ENCODE measurements at regions not wholly inside any gene's neighbourhood (a gene's known extent, or its start where the extent isn't known, plus 50 kb on each side); places are given as distances from the start of the nearest gene placed in this dataset.

DNA sequence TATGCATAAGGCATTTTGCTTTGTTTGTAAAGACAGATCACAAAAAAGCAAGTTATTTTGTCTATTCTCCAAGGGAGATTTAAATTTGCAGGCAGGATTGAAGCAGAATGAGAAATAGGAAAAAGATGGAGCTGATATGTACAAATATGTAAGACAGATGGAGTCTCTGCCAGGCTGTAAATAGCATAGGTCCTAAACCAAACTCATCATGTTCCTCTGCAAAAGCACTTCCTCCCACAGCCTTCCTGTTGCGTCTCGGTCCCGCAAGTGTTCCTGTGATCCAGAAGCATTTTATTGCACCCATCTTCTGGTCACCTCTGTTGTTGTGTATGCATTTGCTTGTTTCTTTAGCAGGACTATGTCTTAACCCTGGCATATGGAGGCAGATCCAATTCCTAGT is 95.7 kb upstream of the CLDN10 start:
- no peak for DNase-seq

DNA sequence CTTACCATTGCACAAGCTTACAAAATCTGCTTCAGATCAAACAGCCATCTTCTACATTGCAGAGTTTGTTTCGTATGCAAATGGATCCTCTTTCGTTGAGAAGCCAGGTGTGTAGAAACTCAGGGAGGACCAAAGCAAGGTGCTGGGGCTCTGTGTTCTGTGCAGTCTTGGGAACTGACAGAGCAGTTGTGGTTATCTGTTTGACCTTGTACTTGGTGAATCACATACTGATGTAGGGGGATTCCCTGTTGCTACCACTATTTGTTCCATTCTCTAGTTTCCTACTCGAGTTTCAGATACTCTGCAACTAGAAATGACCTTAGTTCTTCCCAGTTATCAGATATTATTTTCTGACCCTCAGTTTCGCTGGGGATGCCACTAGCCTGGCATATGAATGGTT is 95.2 kb upstream of the CLDN10 start:
- DNase-seq: no peak

DNA sequence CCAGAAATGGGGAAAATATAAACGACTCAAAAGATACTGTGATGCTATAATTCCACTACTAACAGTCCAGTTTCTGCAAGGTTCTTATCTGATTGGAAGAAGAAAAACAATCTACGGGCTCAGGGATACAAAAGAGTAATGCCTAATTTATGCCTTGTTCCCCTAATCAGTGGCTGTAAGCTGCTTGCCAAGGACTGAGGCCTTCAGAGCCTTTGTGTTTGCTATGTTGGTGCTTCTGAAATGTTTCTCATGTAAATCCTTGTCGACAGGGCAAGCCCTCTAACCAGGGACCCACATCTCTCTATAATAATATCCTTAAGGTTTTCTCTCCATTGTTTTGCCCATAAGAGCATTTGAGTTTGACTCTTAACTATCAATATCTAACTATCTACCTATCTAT is 89.7 kb upstream of the CLDN10 start:
- no peak for DNase-seq

DNA sequence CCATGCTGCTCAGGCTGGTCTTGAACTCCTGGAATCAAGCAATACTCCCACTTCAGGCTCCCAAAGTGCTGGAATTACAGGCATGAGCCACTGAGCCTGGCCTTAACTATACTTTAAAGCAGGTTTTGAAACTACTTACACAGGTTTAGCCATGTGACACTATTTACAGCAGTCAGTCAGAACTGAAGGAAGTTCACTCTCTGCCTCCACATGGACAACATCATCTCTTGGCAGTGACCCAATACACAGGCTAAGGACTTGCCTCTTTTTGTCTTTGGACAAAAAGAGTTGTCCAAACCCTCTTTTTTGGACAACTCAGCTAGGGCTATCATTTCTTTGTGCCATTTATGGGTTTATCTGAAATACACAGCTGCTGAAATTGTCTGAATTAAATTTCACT is 89.0 kb upstream of the CLDN10 start:
- DNase-seq: peak; percentile 49

DNA sequence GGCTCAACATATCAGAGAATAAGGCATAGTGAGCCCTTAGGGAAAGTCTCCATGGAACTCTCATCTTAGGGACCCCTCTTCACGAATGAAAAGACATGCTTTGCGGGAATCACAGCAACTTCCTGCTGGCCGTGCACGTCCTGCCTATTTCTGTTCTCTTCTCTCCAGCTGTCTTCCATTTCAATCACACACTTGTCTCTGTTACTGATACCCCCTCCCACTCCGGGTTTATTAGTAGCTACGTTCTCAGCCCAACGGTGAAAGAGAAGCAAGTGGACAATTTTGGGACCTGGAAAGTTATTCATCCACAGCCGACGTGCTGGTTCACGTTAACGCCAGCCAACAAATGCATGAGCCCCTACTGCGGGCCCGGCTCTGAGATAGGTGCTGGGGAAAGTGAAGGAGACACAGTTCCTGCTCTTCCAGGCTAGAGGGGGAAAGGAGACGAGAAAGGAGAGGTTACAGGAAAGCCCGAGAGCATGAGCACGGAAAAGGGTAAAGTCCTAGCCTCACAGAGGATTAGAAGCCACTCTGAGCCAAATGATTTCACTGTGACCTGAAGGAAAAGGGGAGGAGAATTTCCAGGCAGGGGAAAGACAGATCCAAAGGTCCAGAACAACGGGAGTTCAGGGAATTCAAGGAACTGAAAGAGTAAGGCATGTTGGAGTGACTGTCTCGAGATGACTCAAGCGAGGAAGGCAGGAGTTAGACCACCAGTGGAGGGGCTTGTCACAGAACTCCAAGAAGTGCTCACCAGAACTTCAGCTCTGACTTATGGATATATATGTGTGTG is 81.8 kb upstream of the CLDN10 start:
- DNase-seq: no peak

DNA sequence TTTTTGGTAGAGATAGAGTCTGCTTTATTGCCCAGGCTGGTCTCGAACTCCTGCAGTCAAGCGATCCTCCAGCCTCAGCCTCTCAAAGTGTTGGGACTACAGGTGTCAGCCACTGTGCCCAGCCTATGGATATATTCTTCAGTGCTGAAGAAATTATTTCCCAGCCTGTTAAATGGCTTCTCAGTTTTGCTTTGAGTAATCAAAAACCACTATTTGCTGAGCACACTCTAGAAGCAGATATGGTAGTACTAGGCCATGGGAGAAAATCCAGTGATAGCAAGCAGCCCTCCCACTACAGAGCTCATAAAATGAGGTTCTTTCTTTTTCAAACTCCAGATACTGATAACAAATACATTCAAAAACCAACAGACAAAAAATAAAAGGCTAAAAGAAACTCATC is 80.6 kb upstream of the CLDN10 start:
- DNase-seq: no peak

DNA sequence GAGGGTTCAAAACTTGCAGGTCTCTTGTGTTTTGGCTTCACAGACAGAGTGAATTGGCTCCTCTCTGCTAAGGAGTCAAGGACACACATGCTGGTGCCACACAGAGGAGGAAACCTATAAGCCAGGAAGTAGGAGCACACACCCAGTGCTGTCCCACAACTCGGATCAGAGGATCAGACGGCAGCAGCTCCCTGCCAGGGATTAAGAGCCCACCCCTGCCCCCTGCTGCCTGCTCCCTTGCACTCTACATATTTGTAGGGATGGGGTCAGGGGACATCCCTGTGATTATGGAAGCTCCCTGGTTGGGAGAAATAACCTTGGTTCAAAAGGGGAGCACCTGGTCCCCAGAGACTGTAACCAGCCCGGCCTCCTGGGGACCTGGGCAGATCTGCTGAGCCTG is 77.5 kb upstream of the CLDN10 start:
- DNase-seq: no peak

DNA sequence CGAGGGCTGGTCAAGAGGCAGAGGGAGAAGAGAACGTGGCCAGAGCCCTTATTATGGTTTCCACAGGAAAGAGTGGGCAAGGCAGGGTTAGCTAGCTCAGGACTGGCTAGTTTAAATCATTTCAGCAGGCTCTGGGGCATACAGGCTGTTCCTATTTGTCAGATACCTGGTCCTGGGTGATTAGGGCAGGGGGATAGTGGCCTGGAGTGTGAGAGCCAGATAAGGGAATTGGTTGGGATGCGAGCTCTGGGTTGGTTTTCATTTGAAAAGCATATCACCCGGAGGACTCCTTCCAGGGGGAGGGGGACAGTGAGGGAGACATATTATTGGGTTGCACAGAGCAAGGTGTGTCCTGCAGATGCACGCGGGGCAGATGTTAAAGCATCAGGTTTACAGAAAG is 75.3 kb upstream of the CLDN10 start:
- DNase-seq: peak; percentile 77

DNA sequence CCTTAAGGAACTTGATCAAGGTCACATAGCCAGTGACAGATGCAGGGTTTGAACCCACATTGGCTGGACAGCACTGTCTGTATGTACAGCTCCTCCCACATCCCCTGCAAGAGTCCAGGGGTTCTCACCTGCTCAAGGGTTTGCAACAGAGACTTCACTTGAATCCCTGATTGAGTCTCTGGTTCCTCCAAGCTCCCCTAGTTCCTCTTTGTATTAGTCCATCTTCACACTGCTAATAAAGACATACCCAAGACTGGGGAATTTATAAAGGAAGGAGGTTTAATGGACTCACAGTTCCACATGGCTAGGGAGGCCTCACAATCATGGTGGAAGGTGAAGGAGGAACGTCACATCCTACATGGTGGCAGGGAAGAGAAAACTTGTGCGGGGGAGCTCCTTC is 72.8 kb upstream of the CLDN10 start:
- DNase-seq: peak; percentile 61

DNA sequence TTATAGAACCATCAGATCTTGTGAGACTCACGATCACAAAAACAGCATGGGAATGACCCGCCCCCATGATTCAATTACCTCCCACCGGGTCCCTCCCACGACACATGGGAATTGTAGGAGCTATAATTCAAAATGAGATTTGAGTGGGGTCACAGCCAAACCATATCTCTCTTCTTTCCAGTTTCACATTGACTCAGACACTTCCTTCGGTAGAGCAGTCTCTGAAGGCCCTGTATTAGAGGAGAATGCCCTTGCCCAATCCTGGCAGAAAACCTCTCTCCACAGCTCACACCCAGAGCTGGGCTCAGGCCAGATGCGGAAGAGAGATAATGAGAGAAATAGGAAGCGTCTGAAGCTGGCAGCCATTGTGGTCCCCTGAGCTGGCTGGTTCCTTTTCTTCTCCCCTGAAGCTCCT is 72.4 kb upstream of the CLDN10 start:
- peak; percentile 90 for DNase-seq

DNA sequence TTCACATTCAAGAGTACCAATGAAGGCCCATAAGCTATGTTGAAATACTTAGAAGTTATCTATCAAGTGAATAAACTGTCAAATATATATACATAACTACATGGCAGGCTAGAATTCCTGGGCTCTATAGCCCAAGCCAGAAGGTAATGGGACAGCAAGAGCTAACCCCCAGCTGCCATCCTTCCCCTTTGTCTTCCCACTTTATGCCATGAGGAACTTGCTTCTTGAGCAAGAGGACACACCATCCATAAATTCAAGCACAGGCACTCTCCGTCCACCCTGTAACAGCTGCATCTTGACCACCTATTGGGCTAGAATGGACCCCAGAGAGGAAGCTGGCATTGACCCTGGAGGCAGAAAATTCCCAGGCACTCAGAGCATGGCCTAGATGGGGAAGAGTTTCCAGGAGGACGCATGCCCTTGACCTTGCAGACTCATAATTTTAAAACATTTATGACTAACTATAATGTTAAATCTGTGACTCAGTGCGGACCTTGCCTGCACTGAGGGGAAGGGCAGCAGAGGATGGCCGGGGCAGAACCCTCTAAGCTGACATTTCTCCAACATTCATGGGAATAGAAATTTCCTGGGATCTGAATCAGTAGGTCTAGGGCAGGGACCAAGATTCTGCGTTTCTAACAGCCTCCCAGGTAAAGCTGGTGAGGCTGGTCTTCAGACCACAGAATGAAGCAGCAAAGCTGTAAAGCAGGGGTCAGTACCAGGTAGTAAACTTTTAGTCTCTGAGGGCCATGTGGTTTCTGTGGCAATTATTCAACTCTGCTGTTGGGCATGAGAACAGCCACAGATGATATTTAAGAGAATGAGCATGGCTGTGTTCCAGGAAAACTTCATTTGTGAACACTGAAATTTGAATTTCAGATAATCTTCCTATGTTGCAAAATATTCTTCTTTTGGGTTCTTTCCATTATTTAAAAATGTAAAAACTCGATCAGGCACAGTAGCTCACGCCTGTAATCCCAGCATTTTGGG is 71.4 kb upstream of the CLDN10 start:
- peak; percentile 53 for DNase-seq

DNA sequence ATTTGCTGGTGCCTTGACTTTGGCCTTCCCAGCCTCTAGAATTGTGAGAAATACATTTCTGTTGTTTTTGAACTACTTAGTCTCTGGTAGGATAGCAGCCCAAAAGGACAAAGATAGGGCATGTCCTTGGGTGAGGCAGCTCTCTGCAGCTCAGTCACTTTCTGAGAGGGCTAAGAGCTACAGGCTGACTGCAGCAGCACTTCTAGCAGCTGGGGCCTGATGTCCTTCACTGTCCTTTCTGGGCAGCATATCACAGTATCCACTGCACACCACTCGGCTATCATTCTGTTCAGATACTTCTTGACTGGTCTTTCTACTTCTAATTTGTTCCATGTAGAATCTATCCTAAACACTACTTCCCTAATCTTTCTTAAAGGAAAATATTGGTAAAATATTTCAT is 68.5 kb upstream of the CLDN10 start:
- DNase-seq: no peak

DNA sequence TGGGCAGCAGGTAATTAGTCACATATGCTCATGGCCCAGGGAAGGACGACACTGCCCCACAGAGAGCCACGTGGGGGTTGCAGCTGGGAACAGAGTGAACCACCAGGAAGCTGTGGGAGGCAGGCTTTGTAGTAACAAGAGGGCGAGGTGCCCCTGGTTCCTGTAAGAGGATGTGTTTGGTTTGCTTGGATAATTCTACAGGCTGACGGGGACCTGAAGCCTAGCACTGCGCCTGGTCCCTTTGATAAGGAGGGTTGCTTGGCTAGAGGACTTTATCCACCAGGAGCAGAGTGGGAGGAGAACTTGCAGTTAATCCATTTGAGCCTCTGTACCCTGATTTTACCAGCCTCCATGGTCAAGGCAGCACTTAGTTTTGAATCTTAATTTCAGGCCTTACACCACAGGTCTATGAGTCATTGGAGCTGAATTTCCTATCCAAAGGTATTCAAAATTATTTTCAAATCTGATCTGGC is 67.4 kb upstream of the CLDN10 start:
- DNase-seq: peak; percentile 93

DNA sequence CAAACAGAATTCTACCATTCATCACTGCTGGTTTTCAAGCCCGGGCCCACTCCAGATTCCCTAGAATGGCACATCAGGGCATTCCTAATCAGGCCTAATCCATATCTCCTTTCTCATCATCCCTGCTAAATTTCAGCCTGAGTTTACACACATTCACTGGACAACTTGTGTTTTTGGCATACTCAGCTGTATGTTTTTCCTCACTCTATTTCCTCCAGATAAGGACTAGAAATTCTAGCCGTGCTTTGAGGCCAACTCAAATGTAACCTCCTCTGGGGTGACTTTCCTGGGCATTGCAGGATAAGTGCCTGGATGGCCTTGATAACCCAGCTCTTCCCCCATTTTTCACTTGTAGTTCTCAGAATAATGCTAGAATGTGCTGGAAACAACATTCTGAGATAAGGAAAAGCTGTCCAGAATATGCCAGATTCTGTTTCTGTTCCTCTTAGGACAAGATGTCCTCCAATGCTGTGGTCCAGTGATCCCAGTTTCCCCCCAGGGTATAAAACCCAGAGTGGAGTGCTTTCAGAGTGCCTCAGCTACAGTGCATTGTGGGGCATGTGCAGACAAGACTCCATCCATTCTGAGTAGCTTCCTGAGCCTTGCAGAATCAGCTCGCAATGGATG is 66.9 kb upstream of the CLDN10 start:
- DNase-seq: peak; percentile 85

DNA sequence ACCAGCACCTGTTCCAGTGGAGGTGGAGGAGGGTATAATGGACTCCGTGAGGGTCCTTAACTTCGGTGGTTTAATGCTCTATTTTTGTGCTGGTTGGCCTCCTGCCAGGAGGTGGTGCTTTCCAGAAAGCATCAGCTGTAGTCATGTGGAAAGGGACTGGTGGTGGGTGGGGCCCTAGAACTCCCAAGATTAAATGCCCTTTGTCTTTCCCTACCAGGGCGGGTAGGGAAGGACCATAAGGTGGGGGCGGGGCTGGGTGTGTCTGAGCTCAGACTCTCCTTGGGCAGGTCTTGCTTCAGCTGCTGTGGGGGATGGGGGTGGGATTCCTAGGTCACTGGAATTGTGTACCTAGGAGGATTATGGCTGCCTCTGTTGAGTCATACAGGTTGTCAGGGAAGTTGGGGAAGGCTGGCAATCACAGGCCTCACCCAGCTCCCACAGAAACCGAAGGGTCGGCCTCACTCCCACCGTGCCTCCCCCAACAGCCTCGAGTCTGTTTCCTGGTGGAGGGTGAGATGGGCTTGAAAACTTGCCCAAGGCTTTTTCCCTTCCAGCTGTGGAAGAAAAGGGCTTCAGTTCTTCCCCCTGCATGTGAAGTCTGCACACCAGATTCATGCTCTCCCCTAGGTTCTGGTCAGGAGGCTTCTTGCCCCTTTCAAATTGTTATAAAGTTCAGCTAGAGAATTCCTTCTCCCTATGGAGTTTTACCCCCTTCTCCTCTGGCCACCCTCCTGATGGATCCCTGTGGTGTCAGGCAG is 60.3 kb upstream of the CLDN10 start:
- DNase-seq: no peak

DNA sequence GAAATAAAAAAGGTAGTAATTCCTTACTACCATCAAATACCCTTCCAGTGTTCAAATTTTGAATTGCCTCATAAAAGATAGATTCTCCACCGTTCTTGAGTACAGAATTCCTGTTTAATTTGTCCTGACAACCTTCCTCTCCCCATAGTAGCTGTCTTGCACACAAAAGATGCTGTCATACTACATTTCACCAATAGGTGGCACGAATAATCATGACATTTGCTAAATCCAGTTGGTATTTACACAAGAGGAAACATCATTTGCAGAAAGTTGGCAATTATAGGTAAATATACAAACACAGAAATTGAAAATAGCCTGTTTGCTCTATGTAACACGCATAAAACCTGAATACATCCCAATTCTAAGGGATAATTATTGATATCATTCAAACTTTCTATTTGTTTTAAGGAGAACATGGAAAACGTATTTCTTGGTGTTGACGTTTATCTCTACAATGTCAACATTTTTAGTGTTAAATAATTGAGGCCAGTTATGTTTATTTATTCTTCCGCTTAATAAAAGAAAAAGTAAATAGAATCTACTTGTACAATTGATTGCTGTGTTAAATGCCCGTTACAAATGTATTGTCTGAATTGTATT is 58.3 kb upstream of the CLDN10 start:
- DNase-seq: peak; percentile 87

DNA sequence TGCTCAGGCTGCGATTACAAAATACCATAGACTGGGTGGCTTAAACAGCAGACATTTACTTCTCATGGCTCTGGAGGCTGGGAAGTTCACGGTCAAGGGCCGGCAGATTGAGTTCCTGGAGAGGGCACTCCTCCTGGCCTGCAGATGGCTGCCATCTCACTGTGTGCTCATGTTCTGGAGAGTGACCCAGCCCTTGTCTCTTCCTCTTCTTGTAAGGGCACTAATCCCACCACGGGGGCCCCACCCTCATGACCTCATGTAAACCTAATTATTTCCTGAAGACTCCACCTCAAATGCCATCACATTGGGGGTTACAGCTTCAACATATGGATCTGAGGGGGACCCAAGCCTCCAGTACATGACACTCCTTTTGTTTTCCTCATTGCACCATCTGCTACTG is 56.0 kb upstream of the CLDN10 start:
- DNase-seq: no peak

DNA sequence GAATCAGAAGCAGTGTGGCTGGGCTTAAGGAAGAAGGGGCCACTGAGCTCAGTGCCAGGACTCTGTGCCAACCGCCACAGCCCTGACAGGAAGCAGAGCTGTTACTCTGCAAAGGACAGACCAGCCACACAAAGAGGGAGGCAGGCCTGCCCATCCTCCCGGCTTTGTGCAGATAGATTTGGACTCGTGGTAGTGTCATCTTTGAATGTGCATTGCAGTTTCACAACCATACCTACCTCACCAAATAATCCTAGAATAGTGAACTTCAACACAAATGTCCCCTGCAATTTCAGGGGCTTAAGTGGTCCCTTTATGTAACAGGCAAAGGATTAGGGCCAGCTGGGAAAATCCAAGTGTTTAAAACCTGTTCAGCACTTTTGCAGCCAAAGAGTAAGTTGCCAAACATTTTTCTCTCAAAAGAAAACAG is 55.1 kb upstream of the CLDN10 start:
- no peak for DNase-seq

DNA sequence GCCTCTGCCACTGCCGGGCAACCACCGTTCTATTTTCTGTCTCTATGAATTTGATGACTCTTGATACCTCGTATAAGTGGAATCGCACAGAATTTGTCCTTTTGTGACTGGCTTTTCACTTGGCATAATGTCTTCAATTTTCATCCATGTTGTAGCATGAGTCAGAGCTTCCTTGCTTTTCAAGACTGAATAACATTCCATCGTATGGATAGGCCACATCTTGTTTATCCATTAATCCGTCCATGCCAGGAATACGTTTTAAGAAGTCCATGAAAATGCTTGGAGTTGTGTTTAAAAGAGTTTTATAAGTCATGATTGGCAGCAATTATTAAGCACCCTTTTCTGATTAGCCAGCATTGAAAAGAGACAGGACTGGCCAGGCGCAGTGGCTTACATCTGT is 53.6 kb upstream of the CLDN10 start:
- DNase-seq: no peak

DNA sequence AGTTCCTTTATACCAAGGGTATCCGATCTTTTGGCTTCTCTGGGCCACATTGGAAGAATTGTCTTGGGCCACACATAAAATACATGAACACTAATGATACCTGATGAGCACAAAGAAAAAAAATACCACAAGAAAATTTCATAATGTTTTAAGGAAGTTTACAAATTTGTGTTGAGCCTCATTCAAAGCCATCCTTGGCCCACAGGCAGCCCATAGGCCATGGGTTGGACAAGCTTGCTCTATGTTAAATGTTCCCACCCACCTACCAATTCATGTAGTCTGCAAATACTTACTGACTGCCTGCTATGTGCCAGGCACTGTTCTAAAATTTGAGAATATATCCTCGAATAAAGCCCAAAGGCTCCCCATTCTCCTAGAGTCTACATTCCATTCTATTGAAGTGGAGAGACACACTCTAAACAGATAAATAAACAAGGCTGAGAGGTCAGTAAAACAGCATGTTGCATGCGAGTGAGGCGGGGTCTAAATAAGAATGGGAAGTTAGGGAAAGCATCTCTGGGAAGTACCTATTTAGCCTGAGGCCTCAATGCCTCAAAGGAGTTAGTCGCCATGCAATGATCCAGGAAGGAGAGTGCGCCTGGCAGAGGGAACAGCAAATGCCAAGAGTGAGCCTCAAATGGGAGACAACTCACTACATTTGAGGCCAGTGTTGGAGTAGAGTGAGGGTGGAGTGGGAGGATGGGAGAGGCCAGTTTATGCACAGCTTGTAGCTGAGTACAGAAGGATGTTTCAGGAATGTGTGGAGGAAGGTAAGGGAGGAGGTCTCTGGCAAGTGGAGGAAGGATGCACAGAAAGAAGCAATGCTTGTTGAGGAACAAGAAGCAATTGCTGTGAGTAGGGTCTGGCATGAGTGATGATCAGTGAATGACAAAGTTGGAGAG is 52.5 kb upstream of the CLDN10 start:
- DNase-seq: no peak

DNA sequence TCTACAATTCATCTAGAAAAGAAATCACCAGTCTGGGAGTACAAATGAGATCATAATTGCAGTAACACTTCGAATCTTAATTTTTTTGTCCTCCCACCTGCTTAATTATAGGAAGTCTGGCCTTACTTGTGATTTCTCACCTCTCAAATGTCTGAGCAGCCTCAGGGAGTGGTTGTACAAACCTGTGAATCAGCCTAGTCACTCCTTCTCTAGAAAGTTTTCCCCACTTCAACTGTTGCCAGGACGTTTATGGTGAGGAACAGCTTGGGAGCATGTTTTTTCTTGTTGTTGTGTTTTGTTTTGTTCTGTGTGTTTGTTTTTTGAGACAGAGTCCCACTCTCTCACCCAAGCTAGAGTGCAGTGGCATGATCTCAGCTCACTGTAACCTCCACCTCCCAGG is 50.3 kb upstream of the CLDN10 start:
- DNase-seq: no peak

Data from OCI-M1 (cell line).